A549 (cell line): ENCODE measurements at regions not wholly inside any gene's neighbourhood (a gene's known extent, or its start where the extent isn't known, plus 50 kb on each side); places are given as distances from the start of the nearest gene placed in this dataset.

ENCODE experiments used
- ATAC-seq, 2 experiments: fragments of 200-7000 bp in 1 of 2; fragments of >200 bp in 1 of 2; cut with Nextera tagmentation in 1 of 2; cut with Tn5 transposase in 1 of 2; 3 replicates each; pipeline versions ENCODE4 v1.8.0 to v1.9.1; 2018 to 2020; ENCODE audit warnings: mild to moderate bottlenecking in 1 of 2, moderate library complexity in 1 of 2
- CTCF ChIA-PET: fragments of 300-600 bp; sonication (Branson Sonifier 250); formaldehyde crosslinking; extraction: SDS; loops from one replicate; lab custom pipeline; 2021; ENCODE audit warnings: antibody characterized with exemption, inconsistent platforms; lab: Yijun Ruan, JAX
- POLR2A ChIA-PET: fragments of 350-600 bp; formaldehyde crosslinking; extraction: SDS; loops from one replicate; lab custom pipeline; 2021; ENCODE audit warnings: antibody characterized with exemption, inconsistent platforms; lab: Yijun Ruan, JAX
- DNase-seq, 2 experiments: peaks; one replicate each; pipeline versions ENCODE4 v3.0.0 to v3.0.0-alpha.2; 2011 to 2016; ENCODE audit warnings: low read depth in 1 of 2, low spot score in 1 of 2
- FAIRE-seq: peaks from 2 replicates; lab custom pipeline; 2011; peaks lifted over from hg19 to GRCh38; lab: Jason Lieb, UNC
- H3K27ac ChIP-seq, 2 experiments: fragments of >200 bp; sonication (Bioruptor Twin); formaldehyde crosslinking; 3 replicates each; pipeline ENCODE4 v1.5.1; 2016 to 2017
- H3K4me1 ChIP-seq: fragments of >200 bp; sonication (Bioruptor Twin); formaldehyde crosslinking; 3 replicates; pipeline ENCODE4 v1.6.1; 2016
- H3K4me2 ChIP-seq: fragments of >200 bp; sonication (Bioruptor Twin); formaldehyde crosslinking; 3 replicates; pipeline ENCODE4 v1.6.1; 2016
- H3K4me3 ChIP-seq: fragments of >200 bp; sonication (Bioruptor Twin); formaldehyde crosslinking; 3 replicates; pipeline ENCODE4 v1.5.1; 2016
- H3K9me3 ChIP-seq: fragments of >200 bp; sonication (Bioruptor Twin); formaldehyde crosslinking; 3 replicates; pipeline ENCODE4 v1.6.1; 2016
- CEBPB ChIP-seq, 2 experiments: fragments of >200 bp in 1 of 2; sonication (Bioruptor Twin) in 1 of 2; formaldehyde crosslinking in 1 of 2; IDR thresholded peaks; 2 replicates each; pipeline ENCODE4 v1.6.1; 2012 to 2016
- CHD4 ChIP-seq: fragments of 200-600 bp; sonication (generic); IDR thresholded peaks from 2 replicates; pipeline ENCODE4 v1.6.1; 2016; ENCODE audit warnings: antibody characterized with exemption, mild to moderate bottlenecking, borderline replicate concordance
- ESRRA ChIP-seq: fragments of 150-350 bp; IDR thresholded peaks from 2 replicates; pipeline ENCODE4 v1.6.1; 2014; ENCODE audit warnings: mild to moderate bottlenecking, low read length, borderline replicate concordance
- FOSL2 ChIP-seq, 2 experiments: fragments of 450-650 bp in 1 of 2; fragments of >200 bp in 1 of 2; sonication (Bioruptor Twin) in 1 of 2; formaldehyde crosslinking; IDR thresholded peaks; 2 replicates each; pipeline versions ENCODE4 v1.5.0 to v1.6.1; 2016 to 2020; ENCODE audit warnings: mild to moderate bottlenecking in 1 of 2, moderate library complexity in 1 of 2
- FOXS1 ChIP-seq: fragments of 250-450 bp; sonication (Bioruptor Pico); IDR thresholded peaks from 2 replicates; pipeline ENCODE4 v1.5.0; 2020; ENCODE audit warnings: mild to moderate bottlenecking, moderate library complexity
- HEYL ChIP-seq: fragments of 250-450 bp; sonication (Bioruptor Pico); IDR thresholded peaks from 2 replicates; pipeline ENCODE4 v1.8.0; 2021; ENCODE audit warnings: mild to moderate bottlenecking, moderate library complexity
- KDM5A ChIP-seq: fragments of 200-600 bp; sonication (generic); IDR thresholded peaks from 2 replicates; pipeline ENCODE4 v1.6.1; 2016; ENCODE audit warnings: antibody characterized with exemption, mild to moderate bottlenecking
- MAFK ChIP-seq: fragments of 450-650 bp; IDR thresholded peaks from 2 replicates; pipeline ENCODE4 v1.6.1; 2014; ENCODE audit not compliant: partially characterized antibody
- NFE2L2 ChIP-seq: fragments of 150-350 bp; conservative IDR thresholded peaks from 2 replicates; pipeline ENCODE4 v1.6.1; 2014; ENCODE audit warnings: low read length
- POLR2AphosphoS2 ChIP-seq: conservative IDR thresholded peaks from 2 replicates; pipeline ENCODE4 v1.6.1; 2012; ENCODE audit warnings: low read length, improper control_type of control experiment, inconsistent platforms
- RNF2 ChIP-seq: fragments of 200-600 bp; sonication (generic); IDR thresholded peaks from 2 replicates; pipeline ENCODE4 v1.6.1; 2016; ENCODE audit warnings: low read depth, mild to moderate bottlenecking, antibody characterized with exemption, moderate library complexity, borderline replicate concordance
- TFCP2L1 ChIP-seq: fragments of 250-450 bp; sonication (Bioruptor Pico); IDR thresholded peaks from 2 replicates; pipeline ENCODE4 v1.5.0; 2021; ENCODE audit warnings: mild to moderate bottlenecking
- TP53 ChIP-seq: fragments of 250-450 bp; sonication (Bioruptor Pico); IDR thresholded peaks from 2 replicates; pipeline ENCODE4 v1.5.0; 2021; ENCODE audit warnings: mild to moderate bottlenecking, moderate library complexity
- ZSCAN20 ChIP-seq: fragments of 250-450 bp; sonication (Bioruptor Pico); IDR thresholded peaks from 2 replicates; pipeline ENCODE4 v1.8.0; 2022; ENCODE audit warnings: mild to moderate bottlenecking, moderate library complexity
- WGBS: methylation state at CpG from one replicate; pipeline ENCODE4 v1.1.6; 2017; ENCODE audit errors: missing lambda C conversion rate; 5-methylcytosine and 5-hydroxymethylcytosine counted together
- TF ChIP-seq, protein P1 (sequence below): fragments of 200-600 bp; sonication (generic); IDR thresholded peaks from 2 replicates; pipeline ENCODE4 v1.6.1; 2016; ENCODE audit warnings: antibody characterized with exemption, mild to moderate bottlenecking, moderate library complexity
- TF ChIP-seq, protein P2 (sequence below): fragments of 250-450 bp; sonication (Bioruptor Pico); IDR thresholded peaks from 2 replicates; pipeline ENCODE4 v1.5.0; 2020; ENCODE audit warnings: low read depth, mild to moderate bottlenecking, moderate library complexity
- TF ChIP-seq, protein P3 (sequence below): fragments of 150-350 bp; IDR thresholded peaks from 2 replicates; pipeline ENCODE4 v1.6.1; 2014; ENCODE audit warnings: low read depth, mild to moderate bottlenecking, low read length
- TF ChIP-seq, protein P4 (sequence below): IDR thresholded peaks from 2 replicates; pipeline ENCODE4 v1.6.1; 2012
- TF ChIP-seq, protein P5 (sequence below): fragments of >200 bp; sonication (Bioruptor Twin); formaldehyde crosslinking; IDR thresholded peaks from 2 replicates; pipeline ENCODE4 v1.6.1; 2016

DNA sequence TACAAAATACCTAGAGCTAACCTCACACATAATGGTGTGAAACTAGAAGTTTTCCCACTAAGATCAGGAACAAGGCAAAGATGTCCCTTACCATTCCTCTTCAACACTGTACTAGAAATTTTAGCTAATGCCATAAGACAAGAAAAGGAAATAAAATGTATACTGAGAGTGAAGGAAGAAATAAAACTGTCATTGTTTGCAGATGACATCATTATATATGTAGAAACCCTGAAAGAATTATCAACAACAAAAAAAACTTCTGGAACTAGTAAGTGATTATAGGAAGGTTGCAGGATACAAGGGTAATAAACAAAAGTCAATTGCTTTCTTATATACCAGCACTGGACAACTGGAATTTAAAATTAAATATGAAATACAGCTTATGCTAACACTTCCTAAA lies 93.7 kb downstream of the TNFSF11 start (continued):
- TF ChIP-seq, protein P1, sequence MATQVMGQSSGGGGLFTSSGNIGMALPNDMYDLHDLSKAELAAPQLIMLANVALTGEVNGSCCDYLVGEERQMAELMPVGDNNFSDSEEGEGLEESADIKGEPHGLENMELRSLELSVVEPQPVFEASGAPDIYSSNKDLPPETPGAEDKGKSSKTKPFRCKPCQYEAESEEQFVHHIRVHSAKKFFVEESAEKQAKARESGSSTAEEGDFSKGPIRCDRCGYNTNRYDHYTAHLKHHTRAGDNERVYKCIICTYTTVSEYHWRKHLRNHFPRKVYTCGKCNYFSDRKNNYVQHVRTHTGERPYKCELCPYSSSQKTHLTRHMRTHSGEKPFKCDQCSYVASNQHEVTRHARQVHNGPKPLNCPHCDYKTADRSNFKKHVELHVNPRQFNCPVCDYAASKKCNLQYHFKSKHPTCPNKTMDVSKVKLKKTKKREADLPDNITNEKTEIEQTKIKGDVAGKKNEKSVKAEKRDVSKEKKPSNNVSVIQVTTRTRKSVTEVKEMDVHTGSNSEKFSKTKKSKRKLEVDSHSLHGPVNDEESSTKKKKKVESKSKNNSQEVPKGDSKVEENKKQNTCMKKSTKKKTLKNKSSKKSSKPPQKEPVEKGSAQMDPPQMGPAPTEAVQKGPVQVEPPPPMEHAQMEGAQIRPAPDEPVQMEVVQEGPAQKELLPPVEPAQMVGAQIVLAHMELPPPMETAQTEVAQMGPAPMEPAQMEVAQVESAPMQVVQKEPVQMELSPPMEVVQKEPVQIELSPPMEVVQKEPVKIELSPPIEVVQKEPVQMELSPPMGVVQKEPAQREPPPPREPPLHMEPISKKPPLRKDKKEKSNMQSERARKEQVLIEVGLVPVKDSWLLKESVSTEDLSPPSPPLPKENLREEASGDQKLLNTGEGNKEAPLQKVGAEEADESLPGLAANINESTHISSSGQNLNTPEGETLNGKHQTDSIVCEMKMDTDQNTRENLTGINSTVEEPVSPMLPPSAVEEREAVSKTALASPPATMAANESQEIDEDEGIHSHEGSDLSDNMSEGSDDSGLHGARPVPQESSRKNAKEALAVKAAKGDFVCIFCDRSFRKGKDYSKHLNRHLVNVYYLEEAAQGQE: no peak

- no peak overlapping the region for H3K4me2 ChIP-seq
- no peak overlapping the region for H3K4me3 ChIP-seq
- ChIA-PET CTCF (no interaction called here), POLR2A (no interaction called here)
- WGBS: 14% methylated on average over 7 of the region's 7 CpGs
- no peak overlapping the region for H3K27ac ChIP-seq
- H3K9me3 ChIP-seq: no peaks in the 10 kb centered on the region
- DNase-seq (no peak), ATAC-seq (no peak), FAIRE-seq (no peak)
- TF ChIP-seq, protein P2, sequence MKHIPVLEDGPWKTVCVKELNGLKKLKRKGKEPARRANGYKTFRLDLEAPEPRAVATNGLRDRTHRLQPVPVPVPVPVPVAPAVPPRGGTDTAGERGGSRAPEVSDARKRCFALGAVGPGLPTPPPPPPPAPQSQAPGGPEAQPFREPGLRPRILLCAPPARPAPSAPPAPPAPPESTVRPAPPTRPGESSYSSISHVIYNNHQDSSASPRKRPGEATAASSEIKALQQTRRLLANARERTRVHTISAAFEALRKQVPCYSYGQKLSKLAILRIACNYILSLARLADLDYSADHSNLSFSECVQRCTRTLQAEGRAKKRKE (CRISPR knock-in tag): no peak
- TF ChIP-seq CEBPB (IDR thresholded peaks at IDR 0.05): no peak
- TF ChIP-seq NFE2L2: no peak
- TF ChIP-seq TFCP2L1 (CRISPR knock-in tag): no peak
- TF ChIP-seq ZSCAN20 (CRISPR knock-in tag): no peak
- no peak for TF ChIP-seq TP53 (CRISPR knock-in tag)
- TF ChIP-seq, protein P3, sequence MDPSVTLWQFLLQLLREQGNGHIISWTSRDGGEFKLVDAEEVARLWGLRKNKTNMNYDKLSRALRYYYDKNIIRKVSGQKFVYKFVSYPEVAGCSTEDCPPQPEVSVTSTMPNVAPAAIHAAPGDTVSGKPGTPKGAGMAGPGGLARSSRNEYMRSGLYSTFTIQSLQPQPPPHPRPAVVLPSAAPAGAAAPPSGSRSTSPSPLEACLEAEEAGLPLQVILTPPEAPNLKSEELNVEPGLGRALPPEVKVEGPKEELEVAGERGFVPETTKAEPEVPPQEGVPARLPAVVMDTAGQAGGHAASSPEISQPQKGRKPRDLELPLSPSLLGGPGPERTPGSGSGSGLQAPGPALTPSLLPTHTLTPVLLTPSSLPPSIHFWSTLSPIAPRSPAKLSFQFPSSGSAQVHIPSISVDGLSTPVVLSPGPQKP: no peak
- TF ChIP-seq, protein P1: no peak
- TF ChIP-seq POLR2AphosphoS2: no peak
- TF ChIP-seq MAFK: no peak
- no peaks in the 10 kb centered on the region for H3K4me1 ChIP-seq
Measured at GRCh38 chr13:42671502-42671901, 97.5 kb downstream of the TNFSF11 start.

DNA sequence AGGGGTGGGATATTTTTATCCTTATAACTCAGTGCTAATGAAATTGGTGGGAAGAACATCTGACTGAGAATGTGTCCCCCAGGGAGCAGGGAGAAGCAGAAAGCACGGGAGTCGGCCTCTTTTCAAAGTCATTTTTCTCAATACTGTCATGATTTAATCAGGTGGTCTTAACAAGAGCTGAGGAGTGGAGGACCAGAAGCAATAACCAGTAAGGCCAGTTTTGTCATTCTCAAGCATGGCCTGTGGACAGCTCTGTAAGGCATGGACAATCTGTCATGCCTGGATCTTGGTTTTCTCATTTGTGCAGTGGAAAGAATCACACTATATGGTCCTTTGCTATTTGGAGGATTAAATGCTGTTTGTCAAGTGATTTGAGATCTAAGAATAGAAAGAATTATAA lies 99.7 kb downstream of the TNFSF11 start:
- H3K27ac ChIP-seq: no peak overlapping the region
- H3K4me1 ChIP-seq: no peaks in the 10 kb centered on the region
- DNase-seq (no peak), FAIRE-seq (no peak), ATAC-seq (no peak)
- POLR2A ChIA-PET: no interaction called here
- 0% methylated on average over 2 of the region's 2 CpGs for WGBS
- H3K9me3 ChIP-seq: no peaks in the 10 kb centered on the region
- CTCF ChIA-PET: no interaction called here
- H3K4me2 ChIP-seq: no peak overlapping the region
- no peak overlapping the region for H3K4me3 ChIP-seq
- TF ChIP-seq, protein P4, sequence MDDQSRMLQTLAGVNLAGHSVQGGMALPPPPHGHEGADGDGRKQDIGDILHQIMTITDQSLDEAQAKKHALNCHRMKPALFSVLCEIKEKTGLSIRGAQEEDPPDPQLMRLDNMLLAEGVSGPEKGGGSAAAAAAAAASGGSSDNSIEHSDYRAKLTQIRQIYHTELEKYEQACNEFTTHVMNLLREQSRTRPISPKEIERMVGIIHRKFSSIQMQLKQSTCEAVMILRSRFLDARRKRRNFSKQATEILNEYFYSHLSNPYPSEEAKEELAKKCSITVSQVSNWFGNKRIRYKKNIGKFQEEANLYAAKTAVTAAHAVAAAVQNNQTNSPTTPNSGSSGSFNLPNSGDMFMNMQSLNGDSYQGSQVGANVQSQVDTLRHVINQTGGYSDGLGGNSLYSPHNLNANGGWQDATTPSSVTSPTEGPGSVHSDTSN: no peak
- TF ChIP-seq RNF2 (no peak), NFE2L2 (no peak), FOSL2 (IDR thresholded peaks at IDR 0.05) (no peak), FOSL2 (CRISPR knock-in tag; IDR thresholded peaks at IDR 0.05) (no peak), KDM5A (no peak), FOXS1 (CRISPR knock-in tag) (no peak), POLR2AphosphoS2 (no peak), CEBPB (IDR thresholded peaks at IDR 0.05) (no peak), ESRRA (no peak), HEYL (CRISPR knock-in tag) (no peak), CHD4 (no peak)
- TF ChIP-seq, protein P1: no peak
- TF ChIP-seq, protein P5, sequence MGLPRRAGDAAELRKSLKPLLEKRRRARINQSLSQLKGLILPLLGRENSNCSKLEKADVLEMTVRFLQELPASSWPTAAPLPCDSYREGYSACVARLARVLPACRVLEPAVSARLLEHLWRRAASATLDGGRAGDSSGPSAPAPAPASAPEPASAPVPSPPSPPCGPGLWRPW: no peak
